IMR-90 (cell line): ENCODE measurements at regions not wholly inside any gene's neighbourhood (a gene's known extent, or its start where the extent isn't known, plus 50 kb on each side); places are given as distances from the start of the nearest gene placed in this dataset.

Experiments used
- ATAC-seq: fragments of 200-7000 bp; cut with Tn5 transposase; 2 replicates; pipeline ENCODE4 v1.9.1; 2020; ENCODE audit warnings: low read depth, mild to moderate bottlenecking, moderate library complexity
- BruUV-seq: library from RNA; stranded (reverse); fragments of 400-500 nt; replicated peaks from 2 replicates; lab custom pipeline; 2021; lab: Mats Ljungman, UMichigan
- CTCF ChIA-PET: fragments of 300-600 bp; formaldehyde crosslinking; extraction: SDS; loops from one replicate; lab custom pipeline; 2021; ENCODE audit warnings: antibody characterized with exemption; lab: Yijun Ruan, JAX
- POLR2A ChIA-PET: fragments of 300-600 bp; sonication (Branson Sonifier 250); formaldehyde crosslinking; loops from one replicate; lab custom pipeline; 2022; ENCODE audit warnings: antibody characterized with exemption; ENCODE audit not compliant: unreplicated experiment; lab: Charles Lee
- DNase-seq: peaks from one replicate; pipeline ENCODE4 v3.0.0; 2013
- H2AFZ ChIP-seq: replicated peaks from 2 replicates; pipeline ENCODE3; 2013; ENCODE audit warnings: low read length, mild to moderate bottlenecking; ENCODE audit not compliant: poor library complexity
- H2AK5ac ChIP-seq: 2 replicates; pipeline ENCODE4 v1.6.1; 2013; ENCODE audit warnings: low read depth, low read length, inconsistent platforms
- H2AK9ac ChIP-seq: replicated peaks from 2 replicates; pipeline ENCODE3; 2013; ENCODE audit warnings: mild to moderate bottlenecking, low read depth, low read length, moderate library complexity; ENCODE audit not compliant: poor library complexity
- H2BK120ac ChIP-seq: 2 replicates; pipeline ENCODE4 v1.6.1; 2013; ENCODE audit warnings: low read depth, low read length, inconsistent platforms
- H2BK15ac ChIP-seq: 3 replicates; pipeline ENCODE4 v1.6.1; 2013; ENCODE audit warnings: low read depth, low read length, inconsistent platforms
- H2BK20ac ChIP-seq: 2 replicates; pipeline ENCODE4 v1.6.1; 2013; ENCODE audit warnings: low read depth, mild to moderate bottlenecking, inconsistent platforms, low read length, moderate library complexity
- H2BK5ac ChIP-seq: 2 replicates; pipeline ENCODE4 v1.6.1; 2013; ENCODE audit warnings: mild to moderate bottlenecking, low read depth, low read length, inconsistent platforms; ENCODE audit not compliant: poor library complexity, severe bottlenecking
- H3K14ac ChIP-seq: replicated peaks from 2 replicates; pipeline ENCODE4 v1.6.1; 2013; ENCODE audit warnings: low read depth, low read length, inconsistent platforms
- H3K18ac ChIP-seq: 2 replicates; pipeline ENCODE4 v1.6.1; 2013; ENCODE audit warnings: low read depth, low read length, control low read depth
- H3K23ac ChIP-seq: 2 replicates; pipeline ENCODE4 v1.6.1; 2013; ENCODE audit warnings: low read depth, low read length, inconsistent platforms
- H3K27ac ChIP-seq: 2 replicates; pipeline ENCODE4 v1.5.1; 2013; ENCODE audit warnings: mild to moderate bottlenecking, control low read depth, low read length; ENCODE audit not compliant: insufficient read depth
- H3K27me3 ChIP-seq: 2 replicates; pipeline ENCODE4 v1.6.1; 2013; ENCODE audit warnings: low read length; ENCODE audit not compliant: control insufficient read depth, insufficient read depth
- H3K36me3 ChIP-seq: 2 replicates; pipeline ENCODE4 v1.6.1; 2013; ENCODE audit warnings: low read length, mixed read lengths; ENCODE audit not compliant: control insufficient read depth, insufficient read depth
- H3K4ac ChIP-seq: 2 replicates; pipeline ENCODE4 v1.6.1; 2013; ENCODE audit warnings: low read depth, low read length, inconsistent platforms
- H3K4me1 ChIP-seq: 2 replicates; pipeline ENCODE4 v1.6.1; 2013; ENCODE audit warnings: low read length, mixed read lengths; ENCODE audit not compliant: control insufficient read depth, insufficient read depth
- H3K4me2 ChIP-seq: 2 replicates; pipeline ENCODE4 v1.6.1; 2013; ENCODE audit warnings: low read depth, mild to moderate bottlenecking, control low read depth, low read length, moderate library complexity
- H3K4me3 ChIP-seq: 2 replicates; pipeline ENCODE4 v1.5.1; 2013; ENCODE audit warnings: low read depth, mild to moderate bottlenecking, control low read depth, low read length, moderate library complexity; ENCODE audit not compliant: insufficient read depth
- H3K56ac ChIP-seq: 2 replicates; pipeline ENCODE4 v1.6.1; 2013; ENCODE audit warnings: low read length, inconsistent platforms; ENCODE audit not compliant: insufficient read depth; ENCODE audit errors: extremely low read depth
- H3K79me1 ChIP-seq, 2 experiments: 2 replicates each; pipeline ENCODE4 v1.6.1; 2013; ENCODE audit warnings: low read length in 2 of 2, inconsistent platforms in 1 of 2, low read depth in 1 of 2
- H3K9ac ChIP-seq: 2 replicates; pipeline ENCODE4 v1.6.1; 2013; ENCODE audit warnings: low read depth, low read length, control low read depth
- H3K9me1 ChIP-seq: 2 replicates; pipeline ENCODE4 v1.6.1; 2013; ENCODE audit warnings: low read length, inconsistent platforms; ENCODE audit not compliant: insufficient read depth
- H3K9me3 ChIP-seq: 2 replicates; pipeline ENCODE4 v1.6.1; 2013; ENCODE audit warnings: low read length; ENCODE audit not compliant: control insufficient read depth, insufficient read depth
- H4K20me1 ChIP-seq: 2 replicates; pipeline ENCODE4 v1.6.1; 2013; ENCODE audit warnings: low read length, inconsistent platforms; ENCODE audit not compliant: insufficient read depth
- H4K5ac ChIP-seq: 2 replicates; pipeline ENCODE4 v1.6.1; 2013; ENCODE audit warnings: mild to moderate bottlenecking, low read depth, low read length, control low read depth
- H4K8ac ChIP-seq, 2 experiments: 2 replicates each; pipeline ENCODE4 v1.6.1; 2013; ENCODE audit warnings: low read depth in 2 of 2, low read length in 2 of 2, control low read depth in 1 of 2, inconsistent platforms in 1 of 2
- H4K91ac ChIP-seq: 2 replicates; pipeline ENCODE4 v1.6.1; 2013; ENCODE audit warnings: low read depth, low read length, inconsistent platforms; ENCODE audit not compliant: insufficient read depth
- BHLHE40 ChIP-seq: fragments of 150-350 bp; IDR thresholded peaks from 2 replicates; pipeline ENCODE4 v1.6.1; 2016; ENCODE audit warnings: mild to moderate bottlenecking, low read depth, low read length
- CEBPB ChIP-seq: IDR thresholded peaks from 2 replicates; pipeline ENCODE4 v1.6.1; 2012; ENCODE audit warnings: low read depth, low read length, improper control_type of control experiment
- CHD1 ChIP-seq: IDR thresholded peaks from 2 replicates; pipeline ENCODE4 v1.6.1; 2012; ENCODE audit warnings: low read depth, low read length, improper control_type of control experiment
- CTCF ChIP-seq: conservative IDR thresholded peaks from 2 replicates; pipeline ENCODE4 v1.5.1; 2012; ENCODE audit warnings: mild to moderate bottlenecking, low read depth, low read length, improper control_type of control experiment
- ELK1 ChIP-seq: fragments of 150-350 bp; IDR thresholded peaks from 2 replicates; pipeline ENCODE4 v1.6.1; 2016; ENCODE audit warnings: low read depth, mild to moderate bottlenecking, low read length, moderate library complexity, borderline replicate concordance
- FOS ChIP-seq: fragments of 150-350 bp; IDR thresholded peaks from 2 replicates; pipeline ENCODE4 v1.6.1; 2016; ENCODE audit warnings: low read depth, low read length
- MAFK ChIP-seq: IDR thresholded peaks from 2 replicates; pipeline ENCODE4 v1.6.1; 2012; ENCODE audit warnings: low read depth, low read length, improper control_type of control experiment
- MAZ ChIP-seq: IDR thresholded peaks from 2 replicates; pipeline ENCODE4 v1.6.1; 2012; ENCODE audit warnings: low read depth, mild to moderate bottlenecking, low read length, improper control_type of control experiment, moderate library complexity, borderline replicate concordance
- MXI1 ChIP-seq: IDR thresholded peaks from 2 replicates; pipeline ENCODE4 v1.6.1; 2012; ENCODE audit warnings: low read depth, mild to moderate bottlenecking, low read length, moderate library complexity, borderline replicate concordance
- NFE2L2 ChIP-seq: fragments of 150-350 bp; IDR thresholded peaks from 2 replicates; pipeline ENCODE4 v1.6.1; 2016; ENCODE audit warnings: low read depth, mild to moderate bottlenecking, low read length
- POLR2A ChIP-seq: IDR thresholded peaks from 2 replicates; pipeline ENCODE4 v1.6.1; 2012; ENCODE audit warnings: mild to moderate bottlenecking, low read depth, low read length
- RAD21 ChIP-seq: IDR thresholded peaks from 2 replicates; pipeline ENCODE4 v1.6.1; 2012; ENCODE audit warnings: low read length, improper control_type of control experiment
- RCOR1 ChIP-seq: IDR thresholded peaks from 2 replicates; pipeline ENCODE4 v1.6.1; 2012; ENCODE audit warnings: mild to moderate bottlenecking, low read length, improper control_type of control experiment; ENCODE audit not compliant: insufficient replicate concordance
- RFX5 ChIP-seq: IDR thresholded peaks from 2 replicates; pipeline ENCODE4 v1.8.0; 2012; ENCODE audit warnings: low read depth, mild to moderate bottlenecking, low read length, moderate library complexity
- SMC3 ChIP-seq: fragments of 150-350 bp; IDR thresholded peaks from 2 replicates; pipeline ENCODE4 v1.6.1; 2016; ENCODE audit warnings: low read depth, mild to moderate bottlenecking, antibody characterized with exemption, low read length, moderate library complexity
- USF2 ChIP-seq: fragments of 150-350 bp; IDR thresholded peaks from 2 replicates; pipeline ENCODE4 v1.6.1; 2017; ENCODE audit warnings: mild to moderate bottlenecking, antibody characterized with exemption, low read length, low read depth
- WGBS, 2 experiments: methylation state at CpG; one replicate each; pipeline versions ENCODE4 v1.1.5 to v1.1.7; 2013; ENCODE audit warnings: missing lambda C conversion rate in 2 of 2; ENCODE audit not compliant: insufficient read length in 1 of 2; ENCODE audit errors: extremely low coverage in 2 of 2; 5-methylcytosine and 5-hydroxymethylcytosine counted together
- dilution Hi-C: fragments of 300-500 bp; cut with HindIII; formaldehyde crosslinking; loops from one replicate; pipeline ENCODE4 v1.14.3; 2018; ENCODE audit warnings: low sequenced_read_pairs; ENCODE audit not compliant: unreplicated experiment
- in situ Hi-C: fragments of 300-500 bp; cut with MboI; formaldehyde crosslinking; loops from 3 replicates; pipeline ENCODE4 v1.14.3; 2019; ENCODE audit warnings: low sequenced_read_pairs, inconsistent platforms, mixed read lengths
- intact Hi-C: fragments of 100-400 bp; cut with micrococcal nuclease; formaldehyde crosslinking; loops from 2 replicates; pipeline ENCODE4 v1.10.0; 2022

GRCh38 chr13:59476366-59476765 is 687.4 kb downstream of the DIAPH3 start:
- no peak overlapping the region for H2BK15ac ChIP-seq
- H3K4me2 ChIP-seq = no peak overlapping the region
- H2AK9ac ChIP-seq = no peak overlapping the region
- no peaks in the 10 kb centered on the region for H3K4me1 ChIP-seq
- H3K27me3 ChIP-seq = no peaks in the 10 kb centered on the region
- no peaks in the 10 kb centered on the region for H3K9me1 ChIP-seq
- H3K27ac ChIP-seq = no peak overlapping the region
- POLR2A ChIA-PET = no interaction called here
- no CpG with 5 or more reads among the region's 2 CpGs for WGBS, 2 experiments
- no peak overlapping the region for H3K18ac ChIP-seq
- CTCF ChIA-PET = interaction anchor here (0.6 kb wide), 1 partner anchor 19 kb away, joined by 3 read pairs; no protein-coding TSS in a partner anchor
- H2AK5ac ChIP-seq = no peak overlapping the region
- dilution Hi-C loops = no loop called here
- H2BK120ac ChIP-seq = no peak overlapping the region
- no peak overlapping the region for H3K56ac ChIP-seq
- H2BK5ac ChIP-seq = no peak overlapping the region
- H3K23ac ChIP-seq = no peak overlapping the region
- H3K4ac ChIP-seq = no peak overlapping the region
- BruUV-seq = no TSS peak
- H4K5ac ChIP-seq = no peak overlapping the region
- H3K14ac ChIP-seq = no peak overlapping the region
- H4K91ac ChIP-seq = no peak overlapping the region
- H2BK20ac ChIP-seq = no peak overlapping the region
- H3K4me3 ChIP-seq = no peak overlapping the region
- no peak for ATAC-seq
- H4K8ac ChIP-seq = no peak overlapping the region
- H3K9ac ChIP-seq = no peak overlapping the region
- no peaks in the 10 kb centered on the region for H4K20me1 ChIP-seq
- H3K9me3 ChIP-seq = no peaks in the 10 kb centered on the region
- peak; percentile 17 for DNase-seq
- H3K36me3 ChIP-seq = no peaks in the 10 kb centered on the region
- in situ Hi-C loops = no loop called here
- TF ChIP-seq BHLHE40 = no peak
- TF ChIP-seq MAFK = no peak
- TF ChIP-seq CTCF = no peak
- no peak for TF ChIP-seq CEBPB
- TF ChIP-seq MAZ = no peak
- no peak for TF ChIP-seq SMC3
- no peak for TF ChIP-seq RAD21
- no peak for TF ChIP-seq POLR2A
- no peak for TF ChIP-seq CHD1
- TF ChIP-seq RFX5 = no peak
- TF ChIP-seq NFE2L2 = no peak
- no peak for TF ChIP-seq FOS
- TF ChIP-seq RCOR1 = no peak
- no peak for TF ChIP-seq ELK1
- TF ChIP-seq USF2 = no peak
- no peak for TF ChIP-seq MXI1
- H3K79me1 ChIP-seq = no peaks in the 10 kb centered on the region
- no peak overlapping the region for H2AFZ ChIP-seq
- intact Hi-C loops = no loop called here
